PFSK-1 (cell line): ENCODE measurements at regions not wholly inside any gene's neighbourhood (a gene's known extent, or its start where the extent isn't known, plus 50 kb on each side); places are given as distances from the start of the nearest gene placed in this dataset.

Source experiments
- FOXP2 ChIP-seq: optimal IDR thresholded peaks from 2 replicates; pipeline ENCODE3; 2011; ENCODE audit warnings: borderline replicate concordance, control low read depth, inconsistent platforms; ENCODE audit not compliant: insufficient read depth; ENCODE audit errors: extremely low read length, extremely low read depth
- POLR2AphosphoS5 ChIP-seq: IDR thresholded peaks from 2 replicates; pipeline ENCODE4 v1.6.1; 2012; ENCODE audit warnings: low read depth, mild to moderate bottlenecking, control low read depth, low read length, moderate library complexity
- SIN3A ChIP-seq: IDR thresholded peaks from 2 replicates; pipeline ENCODE4 v1.6.1; 2012; ENCODE audit warnings: mild to moderate bottlenecking, low read length, moderate library complexity, borderline replicate concordance; ENCODE audit not compliant: insufficient read depth
- TAF1 ChIP-seq: IDR thresholded peaks from 2 replicates; pipeline ENCODE4 v1.6.1; 2012; ENCODE audit warnings: low read length, control low read depth, borderline replicate concordance; ENCODE audit not compliant: insufficient read depth
- TF ChIP-seq, protein P1 (sequence below), 2 experiments: IDR thresholded peaks; 2 replicates each; pipeline versions ENCODE4 v1.6.1 to v1.8.0; 2011 to 2012; ENCODE audit warnings: low read depth in 2 of 2, low read length in 2 of 2, control low read depth in 1 of 2, inconsistent platforms in 1 of 2, mild to moderate bottlenecking in 1 of 2, moderate library complexity in 1 of 2; ENCODE audit not compliant: insufficient read depth in 1 of 2

DNA sequence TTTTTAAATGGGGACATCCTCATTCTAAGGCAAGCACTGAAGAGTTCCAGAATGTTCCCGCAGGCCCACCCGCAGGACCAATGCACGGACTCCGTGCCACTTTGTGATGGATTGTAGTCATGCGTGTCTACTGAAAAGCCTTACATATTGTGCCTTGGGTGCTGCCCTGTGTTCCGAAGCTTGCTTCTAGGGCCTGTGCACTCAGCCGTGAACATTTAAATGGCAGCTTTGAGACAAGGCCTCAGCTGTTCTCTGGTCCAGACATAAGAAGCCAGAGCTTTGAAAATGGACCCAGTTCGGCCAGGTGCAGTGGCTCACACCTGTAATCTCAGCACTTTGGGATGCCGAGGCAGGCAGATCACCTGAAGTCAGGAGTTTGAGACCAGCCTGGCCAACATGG is 75.3 kb upstream of the CACNA1A start:
- no peak for TF ChIP-seq SIN3A
- TF ChIP-seq, protein P1, sequence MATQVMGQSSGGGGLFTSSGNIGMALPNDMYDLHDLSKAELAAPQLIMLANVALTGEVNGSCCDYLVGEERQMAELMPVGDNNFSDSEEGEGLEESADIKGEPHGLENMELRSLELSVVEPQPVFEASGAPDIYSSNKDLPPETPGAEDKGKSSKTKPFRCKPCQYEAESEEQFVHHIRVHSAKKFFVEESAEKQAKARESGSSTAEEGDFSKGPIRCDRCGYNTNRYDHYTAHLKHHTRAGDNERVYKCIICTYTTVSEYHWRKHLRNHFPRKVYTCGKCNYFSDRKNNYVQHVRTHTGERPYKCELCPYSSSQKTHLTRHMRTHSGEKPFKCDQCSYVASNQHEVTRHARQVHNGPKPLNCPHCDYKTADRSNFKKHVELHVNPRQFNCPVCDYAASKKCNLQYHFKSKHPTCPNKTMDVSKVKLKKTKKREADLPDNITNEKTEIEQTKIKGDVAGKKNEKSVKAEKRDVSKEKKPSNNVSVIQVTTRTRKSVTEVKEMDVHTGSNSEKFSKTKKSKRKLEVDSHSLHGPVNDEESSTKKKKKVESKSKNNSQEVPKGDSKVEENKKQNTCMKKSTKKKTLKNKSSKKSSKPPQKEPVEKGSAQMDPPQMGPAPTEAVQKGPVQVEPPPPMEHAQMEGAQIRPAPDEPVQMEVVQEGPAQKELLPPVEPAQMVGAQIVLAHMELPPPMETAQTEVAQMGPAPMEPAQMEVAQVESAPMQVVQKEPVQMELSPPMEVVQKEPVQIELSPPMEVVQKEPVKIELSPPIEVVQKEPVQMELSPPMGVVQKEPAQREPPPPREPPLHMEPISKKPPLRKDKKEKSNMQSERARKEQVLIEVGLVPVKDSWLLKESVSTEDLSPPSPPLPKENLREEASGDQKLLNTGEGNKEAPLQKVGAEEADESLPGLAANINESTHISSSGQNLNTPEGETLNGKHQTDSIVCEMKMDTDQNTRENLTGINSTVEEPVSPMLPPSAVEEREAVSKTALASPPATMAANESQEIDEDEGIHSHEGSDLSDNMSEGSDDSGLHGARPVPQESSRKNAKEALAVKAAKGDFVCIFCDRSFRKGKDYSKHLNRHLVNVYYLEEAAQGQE (IDR thresholded peaks at IDR 0.05; ENCODE audit: insufficient read depth in 1 of 2, low read depth in 2 of 2, low read length in 2 of 2) = no peak
- no peak for TF ChIP-seq POLR2AphosphoS5
- no peak for TF ChIP-seq FOXP2
- TF ChIP-seq TAF1 = no peak

DNA sequence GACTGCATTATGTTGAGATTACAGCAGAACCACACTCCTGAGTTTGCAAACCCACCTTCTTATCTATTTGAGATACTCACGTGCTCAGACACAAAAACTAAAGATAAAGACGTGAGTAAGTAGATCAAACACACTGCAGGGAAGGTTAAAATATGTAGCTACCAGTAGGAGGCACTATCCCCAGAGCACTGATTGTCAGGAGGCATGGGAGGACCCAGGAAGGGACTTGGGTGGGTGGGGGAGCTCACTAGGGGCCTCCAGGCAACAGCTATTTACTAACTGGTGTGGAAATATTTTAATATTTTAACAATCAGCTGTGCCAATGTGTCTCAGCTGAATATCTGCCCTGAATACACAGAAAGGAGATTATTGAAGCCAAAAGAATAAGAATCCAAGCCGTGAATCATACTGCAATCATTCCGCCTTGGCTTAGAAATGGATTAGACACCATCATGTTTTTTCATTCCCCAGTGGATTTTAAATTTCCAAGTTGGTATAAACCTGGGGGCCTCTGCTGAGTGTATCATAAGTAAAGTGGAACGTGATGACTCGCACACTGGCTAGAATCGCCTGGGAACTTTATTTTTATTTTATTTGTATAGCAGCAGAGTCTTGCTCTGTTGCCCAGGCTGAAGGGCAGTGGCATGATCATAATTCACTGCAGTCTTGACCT is 73.2 kb upstream of the CACNA1A start:
- TF ChIP-seq POLR2AphosphoS5 (no peak), SIN3A (no peak)

DNA sequence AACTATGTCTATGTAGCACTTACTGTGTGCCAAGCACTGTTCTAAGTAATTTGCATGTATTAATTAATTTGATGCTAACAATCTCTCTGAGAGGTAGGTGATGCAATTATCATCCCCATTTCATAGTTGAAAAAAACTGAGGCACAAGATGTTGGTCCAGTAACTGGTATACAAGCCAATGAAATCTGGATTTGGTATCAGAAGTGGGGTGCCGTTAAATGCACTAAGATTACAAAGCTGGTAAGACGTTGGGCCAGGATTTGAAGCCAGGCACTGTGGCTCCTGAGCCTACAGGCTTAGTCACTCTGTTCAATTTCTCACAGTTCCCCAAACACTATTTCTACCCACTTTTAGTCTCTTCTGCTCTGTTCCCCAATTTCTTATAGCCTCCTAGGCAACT is 70.4 kb upstream of the CACNA1A start:
- TF ChIP-seq TAF1 (no peak), FOXP2 (no peak), POLR2AphosphoS5 (no peak), SIN3A (no peak)
- TF ChIP-seq, protein P1 (IDR thresholded peaks at IDR 0.05; ENCODE audit: insufficient read depth in 1 of 2, low read depth in 2 of 2, low read length in 2 of 2) = no peak

DNA sequence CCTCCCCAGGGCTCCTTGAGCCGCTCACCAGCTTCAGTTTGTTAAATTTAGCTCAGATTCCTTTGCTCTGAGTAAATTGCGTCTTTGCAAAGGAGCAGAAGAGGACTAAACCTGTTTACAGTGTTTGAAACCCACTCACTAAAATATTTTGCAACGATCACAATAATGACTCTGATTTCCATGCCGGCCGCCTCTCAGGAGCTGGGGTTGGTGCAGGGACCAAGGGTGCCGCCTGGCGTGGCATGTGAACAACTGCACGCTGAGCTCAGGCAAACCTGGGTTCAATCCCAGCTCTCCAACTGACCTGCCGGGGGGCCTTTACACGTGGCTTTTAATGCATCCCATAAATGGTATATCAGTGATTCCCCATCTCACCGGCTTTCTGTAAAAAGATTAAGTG is 68.7 kb upstream of the CACNA1A start:
- TF ChIP-seq TAF1 (no peak), SIN3A (no peak), POLR2AphosphoS5 (no peak), FOXP2 (no peak)
- TF ChIP-seq, protein P1 (IDR thresholded peaks at IDR 0.05; ENCODE audit: insufficient read depth in 1 of 2, low read depth in 2 of 2, low read length in 2 of 2) = no peak

DNA sequence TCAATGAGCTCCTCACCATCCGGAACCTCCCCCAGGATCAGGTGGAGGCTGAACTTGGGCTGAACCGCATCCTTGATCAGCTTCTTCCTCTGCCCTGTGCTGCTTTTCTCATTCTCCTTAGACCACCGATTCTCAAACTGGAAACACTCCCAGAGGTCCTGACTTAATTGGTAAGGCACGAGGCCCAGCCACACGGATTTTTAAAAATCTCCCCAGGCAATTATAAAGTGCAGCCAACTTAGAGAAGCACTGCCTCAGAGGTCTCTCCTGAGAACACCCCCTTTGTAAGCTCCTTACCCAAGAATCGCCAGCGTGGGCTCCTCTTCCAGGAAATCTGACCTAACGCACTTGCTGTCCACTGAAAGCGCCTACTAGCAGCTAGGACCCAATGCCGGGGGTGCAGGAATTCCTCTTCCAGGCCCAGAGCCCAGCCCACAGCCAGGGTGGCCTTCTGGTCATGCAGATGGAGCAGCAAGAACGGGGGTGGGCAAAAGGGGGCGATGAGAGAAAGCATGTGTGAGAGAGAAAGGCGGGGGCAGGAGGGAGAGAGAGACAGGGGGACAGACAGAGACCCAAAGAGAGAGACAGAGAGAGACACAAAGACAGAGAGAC is 66.9 kb upstream of the CACNA1A start:
- TF ChIP-seq FOXP2 = no peak
- TF ChIP-seq POLR2AphosphoS5 = no peak
- TF ChIP-seq TAF1 = no peak
- TF ChIP-seq SIN3A = no peak
- TF ChIP-seq, protein P1 (IDR thresholded peaks at IDR 0.05; ENCODE audit: insufficient read depth in 1 of 2, low read depth in 2 of 2, low read length in 2 of 2) = no peak
